ENCODE measurements at regions not wholly inside any gene's neighbourhood (a gene's known extent, or its start where the extent isn't known, plus 50 kb on each side); places are given as distances from the start of the nearest gene placed in this dataset.

DNA sequence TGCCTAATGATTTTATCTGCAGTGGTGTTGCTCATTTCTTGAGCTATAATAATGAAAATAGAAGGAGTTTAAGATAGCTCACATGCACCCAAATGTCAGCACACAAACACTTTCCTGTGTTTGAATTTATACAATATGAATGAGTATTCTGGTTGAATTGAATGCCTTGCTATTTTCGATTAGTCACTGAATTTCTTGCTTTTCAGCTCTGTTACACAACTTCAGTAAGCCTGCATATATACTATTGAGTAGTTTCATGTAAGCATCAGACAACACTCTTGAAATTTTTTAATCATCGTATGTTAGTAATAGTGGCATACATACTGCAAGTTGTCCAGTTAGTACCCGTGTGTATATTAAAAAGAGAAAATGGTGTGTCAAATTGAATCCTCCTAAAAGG, 281.5 kb upstream of the GRIA1 start:
- no peak overlapping the region for H3K4me3 ChIP-seq (ENCODE audit: low read depth, low read length)
- TF ChIP-seq, protein P1, sequence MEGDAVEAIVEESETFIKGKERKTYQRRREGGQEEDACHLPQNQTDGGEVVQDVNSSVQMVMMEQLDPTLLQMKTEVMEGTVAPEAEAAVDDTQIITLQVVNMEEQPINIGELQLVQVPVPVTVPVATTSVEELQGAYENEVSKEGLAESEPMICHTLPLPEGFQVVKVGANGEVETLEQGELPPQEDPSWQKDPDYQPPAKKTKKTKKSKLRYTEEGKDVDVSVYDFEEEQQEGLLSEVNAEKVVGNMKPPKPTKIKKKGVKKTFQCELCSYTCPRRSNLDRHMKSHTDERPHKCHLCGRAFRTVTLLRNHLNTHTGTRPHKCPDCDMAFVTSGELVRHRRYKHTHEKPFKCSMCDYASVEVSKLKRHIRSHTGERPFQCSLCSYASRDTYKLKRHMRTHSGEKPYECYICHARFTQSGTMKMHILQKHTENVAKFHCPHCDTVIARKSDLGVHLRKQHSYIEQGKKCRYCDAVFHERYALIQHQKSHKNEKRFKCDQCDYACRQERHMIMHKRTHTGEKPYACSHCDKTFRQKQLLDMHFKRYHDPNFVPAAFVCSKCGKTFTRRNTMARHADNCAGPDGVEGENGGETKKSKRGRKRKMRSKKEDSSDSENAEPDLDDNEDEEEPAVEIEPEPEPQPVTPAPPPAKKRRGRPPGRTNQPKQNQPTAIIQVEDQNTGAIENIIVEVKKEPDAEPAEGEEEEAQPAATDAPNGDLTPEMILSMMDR (IDR thresholded peaks at IDR 0.05; ENCODE audit: insufficient read depth, low read length), result no peak
- no peak for DNase-seq (ENCODE audit: low read depth)

DNA sequence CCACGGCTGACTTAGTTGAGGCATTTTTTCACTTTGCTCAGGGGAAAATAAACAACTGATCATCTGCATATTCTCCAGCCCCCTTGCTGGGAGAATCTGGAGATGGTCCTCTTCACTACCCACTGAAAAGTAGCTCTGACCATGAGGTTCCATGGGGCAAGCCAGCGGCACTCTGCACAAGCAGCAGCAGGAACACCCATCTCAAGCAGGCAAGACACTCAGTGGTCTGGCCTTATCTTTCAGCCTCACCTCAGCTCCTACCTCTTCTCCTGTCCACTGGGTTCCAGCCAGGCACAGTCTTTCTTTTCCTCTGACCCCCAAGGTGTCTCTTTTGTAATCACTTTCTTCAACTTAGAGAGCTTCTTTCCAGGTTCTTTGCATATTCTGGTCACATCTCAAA, 280.8 kb upstream of the GRIA1 start:
- no peak overlapping the region for H3K4me3 ChIP-seq (ENCODE audit: low read depth, low read length)
- no peak for DNase-seq (ENCODE audit: low read depth)
- TF ChIP-seq, protein P1 (IDR thresholded peaks at IDR 0.05; ENCODE audit: insufficient read depth, low read length), result no peak

DNA sequence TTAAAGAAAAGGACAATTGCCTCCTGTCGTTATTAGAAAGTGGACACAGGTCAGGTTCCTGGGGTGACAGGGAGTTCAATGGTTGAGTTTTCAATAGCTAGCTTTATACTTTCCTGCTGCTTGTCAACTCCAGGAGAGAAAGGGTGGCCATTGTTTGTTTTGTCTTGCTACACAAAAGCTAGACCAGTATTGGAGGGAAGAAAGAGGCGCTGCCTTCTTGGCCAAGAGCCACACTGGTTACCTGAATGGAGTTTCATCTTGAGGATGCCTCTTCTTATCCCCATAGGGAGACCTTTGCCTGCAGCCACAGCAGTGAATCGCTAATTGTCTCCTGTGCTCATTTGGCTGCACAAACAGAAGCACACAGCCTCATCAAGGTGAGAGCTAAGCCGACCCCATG, 279.4 kb upstream of the GRIA1 start:
- DNase-seq (ENCODE audit: low read depth), result no peak
- no peak overlapping the region for H3K4me3 ChIP-seq (ENCODE audit: low read depth, low read length)
- TF ChIP-seq, protein P1 (IDR thresholded peaks at IDR 0.05; ENCODE audit: insufficient read depth, low read length), result no peak

DNA sequence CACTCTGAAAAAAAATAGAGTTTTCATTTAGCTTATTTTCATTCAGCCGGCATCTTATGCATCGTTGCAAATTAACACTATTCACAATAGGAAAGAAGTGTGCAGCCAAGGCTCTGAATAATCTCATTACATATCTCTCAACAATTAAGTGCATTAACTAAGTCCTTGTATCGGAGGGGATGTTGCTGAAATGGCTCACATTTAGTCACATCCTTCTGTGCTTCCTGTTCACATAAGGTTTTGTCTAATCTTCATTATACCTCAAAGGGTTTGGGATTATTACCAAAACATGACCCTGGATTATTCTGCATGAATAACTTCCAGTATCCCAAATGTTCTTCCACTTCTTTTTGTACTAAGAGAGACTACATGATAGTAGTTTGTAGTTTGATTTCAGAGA, 278.0 kb upstream of the GRIA1 start:
- DNase-seq (ENCODE audit: low read depth), result no peak
- TF ChIP-seq, protein P1 (IDR thresholded peaks at IDR 0.05; ENCODE audit: insufficient read depth, low read length), result no peak
- no peak overlapping the region for H3K4me3 ChIP-seq (ENCODE audit: low read depth, low read length)

DNA sequence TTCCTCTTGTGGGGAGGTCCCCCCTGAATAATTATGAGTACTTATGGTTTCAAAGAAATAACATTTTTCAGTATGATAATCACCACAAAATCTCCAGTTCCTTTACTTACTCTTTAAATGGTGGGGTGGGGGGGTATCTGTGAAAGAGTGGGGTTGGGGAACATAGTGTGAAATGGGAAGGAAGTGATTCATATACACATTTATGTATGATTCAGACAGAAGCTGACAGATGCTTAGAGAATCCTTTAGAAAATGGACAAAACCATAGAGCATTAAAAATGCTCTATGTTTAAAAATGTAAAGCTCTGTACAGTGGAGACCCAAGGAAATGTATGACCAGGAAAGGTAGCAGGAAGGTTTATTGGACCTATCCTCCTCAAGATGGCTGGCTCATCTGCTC, 267.5 kb upstream of the GRIA1 start:
- H3K4me3 ChIP-seq (ENCODE audit: low read depth, low read length), result no peak overlapping the region
- TF ChIP-seq, protein P1 (IDR thresholded peaks at IDR 0.05; ENCODE audit: insufficient read depth, low read length), result no peak
- DNase-seq (ENCODE audit: low read depth), result no peak

DNA sequence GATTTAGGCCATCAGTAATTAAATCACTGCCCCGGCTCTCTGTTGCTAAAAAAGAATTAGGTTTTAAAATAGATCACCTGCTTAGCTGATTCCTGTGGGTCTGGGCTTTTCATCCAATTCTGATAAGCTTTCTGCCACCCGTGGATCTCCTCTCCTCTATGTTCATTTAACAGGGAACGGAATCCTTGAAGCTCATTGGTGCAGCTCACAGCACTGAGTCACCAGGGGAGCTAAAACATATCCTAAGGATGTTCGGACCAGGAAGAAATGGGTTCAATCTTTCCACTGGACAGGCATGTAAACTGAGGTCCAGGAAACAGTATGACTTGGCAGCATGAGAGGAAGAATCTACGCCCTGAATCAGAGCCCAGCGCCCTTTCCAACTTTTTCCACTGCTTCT, 267.1 kb upstream of the GRIA1 start:
- DNase-seq (ENCODE audit: low read depth), result no peak
- H3K4me3 ChIP-seq (ENCODE audit: low read depth, low read length), result no peak overlapping the region
- TF ChIP-seq, protein P1 (IDR thresholded peaks at IDR 0.05; ENCODE audit: insufficient read depth, low read length), result no peak

DNA sequence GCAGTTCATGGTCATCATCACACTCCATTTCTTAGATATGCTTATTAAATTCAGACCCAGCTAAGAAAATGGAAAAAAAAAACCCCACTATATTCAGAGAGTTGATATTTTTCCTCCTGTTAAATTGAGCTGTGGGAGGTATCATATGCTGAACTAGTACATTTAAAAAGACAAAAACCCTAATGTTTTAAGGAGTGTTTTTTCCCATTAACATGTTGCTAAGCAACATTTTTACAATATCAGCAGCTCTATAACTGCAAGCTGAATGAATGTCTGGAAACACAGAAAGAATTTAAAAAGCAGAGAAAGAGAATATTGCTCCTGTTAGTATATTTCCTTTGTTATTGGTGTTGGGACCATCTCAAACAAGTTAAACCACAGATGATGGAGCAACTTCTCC, 265.8 kb upstream of the GRIA1 start:
- DNase-seq (ENCODE audit: low read depth), result no peak
- TF ChIP-seq, protein P1 (IDR thresholded peaks at IDR 0.05; ENCODE audit: insufficient read depth, low read length), result no peak
- no peak overlapping the region for H3K4me3 ChIP-seq (ENCODE audit: low read depth, low read length)
